ENCODE measurements at regions not wholly inside any gene's neighbourhood (a gene's known extent, or its start where the extent isn't known, plus 50 kb on each side); places are given as distances from the start of the nearest gene placed in this dataset.

- peaks cover 7% of the 10 kb centered on the region for H3K9me3 Mint-ChIP-seq
- H3K4me3 Mint-ChIP-seq, result no peak overlapping the region
- no peaks in the 10 kb centered on the region; the same call in 1 of the 2 replicates for H3K27me3 Mint-ChIP-seq (ENCODE audit: low read depth)
- POLR2A ChIA-PET, result no interaction called here
- peaks cover 19% of the 10 kb centered on the region for H3K36me3 Mint-ChIP-seq
- no peak for ATAC-seq
- TF ChIP-seq MXD4 (CRISPR knock-in tag; IDR thresholded peaks at IDR 0.05; ENCODE audit: borderline replicate concordance) (no peak), ATF2 (CRISPR knock-in tag; IDR thresholded peaks at IDR 0.05; ENCODE audit: borderline replicate concordance, low read depth) (no peak), NFE2L1 (CRISPR knock-in tag; IDR thresholded peaks at IDR 0.05) (no peak), HMGA2 (CRISPR knock-in tag; IDR thresholded peaks at IDR 0.05) (no peak), OVOL2 (CRISPR knock-in tag; IDR thresholded peaks at IDR 0.05; ENCODE audit: borderline replicate concordance) (no peak)
- DNase-seq (ENCODE audit: low spot score), result no peak
- no peak overlapping the region for H3K27ac Mint-ChIP-seq
- CTCF ChIA-PET, result no interaction called here
- no peaks in the 10 kb centered on the region for H3K4me1 Mint-ChIP-seq
Measured at GRCh38 chr9:115531410-115532125, 413.6 kb upstream of the TNC start.

GRCh38 chr9:115533511-115533910 lies 415.6 kb upstream of the TNC start:
- no peak for DNase-seq (ENCODE audit: low spot score)
- POLR2A ChIA-PET, result no interaction called here
- H3K4me1 Mint-ChIP-seq, result no peaks in the 10 kb centered on the region
- CTCF ChIA-PET, result interaction anchor here (1.1 kb wide), 1 partner anchor 10 kb away, joined by 3 read pairs; no protein-coding TSS in a partner anchor
- peaks cover 8% of the 10 kb centered on the region for H3K36me3 Mint-ChIP-seq
- H3K4me3 Mint-ChIP-seq, result no peak overlapping the region
- ATAC-seq, result no peak
- TF ChIP-seq SMAD3 (CRISPR knock-in tag; IDR thresholded peaks at IDR 0.05; ENCODE audit: borderline replicate concordance) (no peak), ZNF219 (CRISPR knock-in tag; IDR thresholded peaks at IDR 0.05; ENCODE audit: borderline replicate concordance) (no peak), AFF4 (CRISPR knock-in tag; IDR thresholded peaks at IDR 0.05; ENCODE audit: borderline replicate concordance) (no peak), ZNF423 (CRISPR knock-in tag; IDR thresholded peaks at IDR 0.05) (no peak)
- H3K9me3 Mint-ChIP-seq, result peaks cover 8% of the 10 kb centered on the region; the same call in 1 of the 2 replicates
- H3K27ac Mint-ChIP-seq, result no peak overlapping the region
- no peaks in the 10 kb centered on the region; the same call in 1 of the 2 replicates for H3K27me3 Mint-ChIP-seq (ENCODE audit: low read depth)

GRCh38 chr9:115540091-115540490 lies 422.1 kb upstream of the TNC start:
- H3K36me3 Mint-ChIP-seq, result no peaks in the 10 kb centered on the region; the same call in 1 of the 2 replicates
- H3K4me3 Mint-ChIP-seq, result no peak overlapping the region
- ChIA-PET CTCF (no interaction called here), POLR2A (no interaction called here)
- H3K27me3 Mint-ChIP-seq (ENCODE audit: low read depth), result no peaks in the 10 kb centered on the region
- TF ChIP-seq ELF4 (CRISPR knock-in tag; IDR thresholded peaks at IDR 0.05; ENCODE audit: low read depth) (no peak), JUN (CRISPR knock-in tag; IDR thresholded peaks at IDR 0.05) (no peak), E2F4 (CRISPR knock-in tag; IDR thresholded peaks at IDR 0.05; ENCODE audit: borderline replicate concordance, low read depth) (no peak)
- H3K4me1 Mint-ChIP-seq, result no peaks in the 10 kb centered on the region
- H3K9me3 Mint-ChIP-seq, result peaks cover 5% of the 10 kb centered on the region; the same call in 1 of the 2 replicates
- DNase-seq (ENCODE audit: low spot score) (no peak), ATAC-seq (no peak)
- no peak overlapping the region for H3K27ac Mint-ChIP-seq

- ChIA-PET CTCF (no interaction called here), POLR2A (no interaction called here)
- H3K4me3 Mint-ChIP-seq, result no peak overlapping the region
- H3K9me3 Mint-ChIP-seq, result no peaks in the 10 kb centered on the region
- H3K36me3 Mint-ChIP-seq, result no peaks in the 10 kb centered on the region
- H3K27me3 Mint-ChIP-seq (ENCODE audit: low read depth), result no peaks in the 10 kb centered on the region; the same call in 1 of the 2 replicates
- ATAC-seq (no peak), DNase-seq (ENCODE audit: low spot score) (no peak)
- no peak overlapping the region for H3K27ac Mint-ChIP-seq
- no peaks in the 10 kb centered on the region for H3K4me1 Mint-ChIP-seq
- TF ChIP-seq ATF2 (CRISPR knock-in tag; IDR thresholded peaks at IDR 0.05; ENCODE audit: borderline replicate concordance, low read depth), result no peak
- no peak for TF ChIP-seq FOXP4 (CRISPR knock-in tag; IDR thresholded peaks at IDR 0.05)
- TF ChIP-seq SMAD3 (CRISPR knock-in tag; IDR thresholded peaks at IDR 0.05; ENCODE audit: borderline replicate concordance), result no peak
- no peak for TF ChIP-seq PREB (CRISPR knock-in tag; IDR thresholded peaks at IDR 0.05; ENCODE audit: borderline replicate concordance)
- no peak for TF ChIP-seq ZNF121 (CRISPR knock-in tag; IDR thresholded peaks at IDR 0.05)
Measured at GRCh38 chr9:115543511-115543910, 425.6 kb upstream of the TNC start.
